Fibroblast of gingiva (primary cell): ENCODE measurements at regions not wholly inside any gene's neighbourhood (a gene's known extent, or its start where the extent isn't known, plus 50 kb on each side); places are given as distances from the start of the nearest gene placed in this dataset.
A peak's percentile ranks its signal among the peaks of the same experiment; 100 is the strongest.

Source experiments
- DNase-seq: peaks from one replicate; pipeline ENCODE4 v3.0.0-alpha.2; 2011; ENCODE audit warnings: low read depth

DNA sequence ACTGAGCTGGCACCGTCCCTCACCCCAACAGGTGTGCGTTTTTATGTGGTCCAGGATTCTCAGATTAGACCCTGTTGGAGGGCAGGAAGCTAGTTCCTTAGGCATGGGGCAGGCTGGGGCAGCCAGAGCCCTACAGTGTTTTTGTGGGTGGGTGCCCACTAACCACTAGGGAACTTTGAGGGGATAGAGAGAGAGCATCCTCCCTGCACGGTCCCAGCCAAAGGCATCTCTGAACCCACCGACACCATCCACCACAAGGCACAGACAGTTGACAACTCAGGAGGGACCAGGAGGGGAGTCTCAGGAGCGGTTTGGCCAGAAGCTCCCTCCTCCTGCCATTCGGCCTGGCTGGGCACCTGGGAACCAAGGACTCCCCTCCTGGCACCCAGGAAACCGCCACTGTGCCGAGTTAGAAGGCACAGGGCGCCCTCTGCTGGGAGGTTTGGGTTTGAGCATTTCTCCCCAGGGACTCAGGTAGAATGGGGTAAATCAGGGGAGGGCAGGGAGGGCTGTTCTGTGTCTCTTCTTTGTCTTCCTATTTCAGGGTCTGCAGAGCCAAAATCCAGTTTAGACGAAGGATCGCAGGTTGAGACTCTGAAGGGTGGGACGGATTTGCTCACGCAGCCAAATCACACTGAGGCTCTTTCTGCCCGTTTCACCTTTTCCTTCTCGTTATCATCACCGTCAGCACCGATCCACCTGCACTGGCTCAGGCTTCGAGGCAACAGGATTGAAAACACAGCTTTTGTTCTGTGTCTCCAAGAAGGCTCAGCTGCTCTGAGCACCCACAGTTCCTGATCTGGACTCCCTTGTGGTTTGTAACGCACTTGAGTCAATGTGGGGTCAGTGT, 84.8 kb upstream of the COL13A1 start:
- no peak for DNase-seq

DNA sequence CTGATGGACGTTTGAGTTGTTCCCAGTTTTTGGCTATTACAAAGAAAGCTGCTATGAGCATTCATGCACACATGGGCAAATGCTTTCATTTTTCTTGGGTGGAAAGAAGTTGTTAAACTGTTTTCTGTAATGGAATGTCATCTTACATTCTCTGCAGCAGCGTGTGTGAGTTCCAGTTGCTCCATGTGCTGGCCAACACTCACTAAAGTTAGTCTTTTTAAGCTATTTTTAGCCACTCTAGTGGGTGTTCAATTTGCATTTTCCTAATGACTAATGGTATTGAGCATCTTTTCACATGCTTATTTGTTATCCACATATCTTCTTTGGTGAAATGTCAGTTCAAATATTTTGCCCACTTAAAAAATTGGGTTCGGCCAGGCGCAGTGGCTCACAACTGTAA, 82.8 kb upstream of the COL13A1 start:
- no peak for DNase-seq

DNA sequence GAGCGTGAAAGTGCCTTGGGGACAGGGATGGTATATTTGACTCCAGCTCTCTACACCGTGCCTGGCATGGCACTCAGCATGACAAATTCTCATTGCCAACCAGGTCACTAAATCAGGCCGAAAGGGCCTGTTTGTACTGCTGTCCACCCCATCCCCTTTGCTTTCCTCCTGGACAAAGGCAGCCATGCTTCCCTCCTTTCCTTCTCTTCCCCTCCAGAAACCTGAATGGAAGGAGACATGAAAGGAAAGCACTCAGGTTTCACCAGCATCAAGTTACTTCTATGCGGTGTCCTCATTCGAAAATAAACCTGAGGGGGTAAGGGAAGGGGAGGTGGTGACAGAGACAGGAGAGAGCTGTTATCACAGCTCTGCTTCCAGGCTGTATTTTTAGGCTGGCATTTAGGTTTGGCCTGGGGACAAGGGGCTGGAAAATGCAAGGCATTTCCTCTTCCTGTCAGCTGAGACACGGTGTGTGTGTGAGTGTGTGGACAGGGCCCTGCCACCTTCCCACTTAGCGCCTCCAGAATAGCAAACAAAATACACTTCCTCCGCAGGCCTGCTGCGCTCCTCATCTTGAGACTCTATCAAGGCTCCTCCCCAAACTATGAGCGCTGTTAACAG, 79.9 kb upstream of the COL13A1 start:
- DNase-seq, result peak; percentile 50

DNA sequence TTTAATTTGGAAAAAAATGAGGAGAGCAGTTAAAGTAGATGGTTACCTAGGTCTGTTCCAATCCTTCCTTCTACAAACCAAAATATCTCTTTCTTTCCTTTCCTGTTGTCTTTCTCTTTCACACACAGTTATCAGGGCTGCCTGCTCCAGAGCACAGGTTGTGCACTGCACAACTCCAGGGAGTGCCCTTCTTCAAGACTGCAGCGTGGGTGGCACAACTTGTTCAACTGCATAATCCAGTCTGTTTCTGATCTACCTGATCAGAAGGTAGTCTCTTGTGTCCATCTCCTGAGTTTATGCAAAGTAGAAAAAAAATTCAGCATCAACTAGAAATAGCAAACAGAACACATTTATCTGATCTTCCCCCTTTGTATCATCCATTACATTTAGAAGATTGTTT, 78.1 kb upstream of the COL13A1 start:
- DNase-seq, result no peak

DNA sequence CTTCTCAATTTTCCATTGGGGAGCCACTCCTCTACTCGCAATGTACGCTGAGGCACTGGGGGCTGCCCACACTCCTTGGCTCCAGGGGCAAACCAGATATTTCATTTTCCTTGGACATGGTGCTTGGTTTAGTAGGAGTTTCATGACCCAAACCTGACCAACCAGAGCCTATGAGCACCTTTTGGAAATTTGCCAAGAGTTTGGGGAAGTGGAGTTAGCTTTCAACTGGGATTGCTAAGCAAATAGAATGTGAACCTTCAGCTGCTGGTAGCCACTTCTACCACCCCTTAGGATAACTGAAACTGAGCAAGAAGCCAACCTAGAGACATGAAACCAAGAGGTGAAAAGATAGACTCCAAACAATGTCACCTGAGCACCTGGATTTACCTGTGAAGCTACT, 74.9 kb upstream of the COL13A1 start:
- DNase-seq, result no peak

DNA sequence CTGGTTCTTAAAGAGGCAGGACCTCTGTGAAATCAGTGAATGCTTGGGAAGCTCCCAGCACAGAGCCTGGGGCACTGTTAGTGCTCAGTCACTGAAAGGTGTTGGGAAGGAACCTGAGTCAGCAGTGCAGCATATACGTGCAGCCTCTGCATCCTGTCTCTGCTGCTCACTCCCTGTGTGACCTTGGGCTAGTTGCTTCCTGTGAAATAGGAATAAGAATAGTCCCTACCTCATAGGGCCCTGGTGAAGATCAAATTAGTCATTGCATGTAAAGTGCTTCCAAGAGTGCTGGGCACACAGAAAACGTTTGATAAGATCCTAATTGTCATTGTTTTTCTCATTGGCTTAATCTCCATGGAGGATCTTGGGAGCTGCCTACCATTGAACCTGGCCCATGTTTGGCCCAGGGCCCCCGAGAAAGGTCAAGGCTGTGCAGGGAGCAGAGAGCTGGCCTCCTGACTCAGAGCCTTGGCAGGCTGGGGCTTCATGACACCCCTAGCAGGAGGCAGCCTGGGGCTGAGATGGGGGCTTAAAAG, 73.3 kb upstream of the COL13A1 start:
- DNase-seq, result no peak

DNA sequence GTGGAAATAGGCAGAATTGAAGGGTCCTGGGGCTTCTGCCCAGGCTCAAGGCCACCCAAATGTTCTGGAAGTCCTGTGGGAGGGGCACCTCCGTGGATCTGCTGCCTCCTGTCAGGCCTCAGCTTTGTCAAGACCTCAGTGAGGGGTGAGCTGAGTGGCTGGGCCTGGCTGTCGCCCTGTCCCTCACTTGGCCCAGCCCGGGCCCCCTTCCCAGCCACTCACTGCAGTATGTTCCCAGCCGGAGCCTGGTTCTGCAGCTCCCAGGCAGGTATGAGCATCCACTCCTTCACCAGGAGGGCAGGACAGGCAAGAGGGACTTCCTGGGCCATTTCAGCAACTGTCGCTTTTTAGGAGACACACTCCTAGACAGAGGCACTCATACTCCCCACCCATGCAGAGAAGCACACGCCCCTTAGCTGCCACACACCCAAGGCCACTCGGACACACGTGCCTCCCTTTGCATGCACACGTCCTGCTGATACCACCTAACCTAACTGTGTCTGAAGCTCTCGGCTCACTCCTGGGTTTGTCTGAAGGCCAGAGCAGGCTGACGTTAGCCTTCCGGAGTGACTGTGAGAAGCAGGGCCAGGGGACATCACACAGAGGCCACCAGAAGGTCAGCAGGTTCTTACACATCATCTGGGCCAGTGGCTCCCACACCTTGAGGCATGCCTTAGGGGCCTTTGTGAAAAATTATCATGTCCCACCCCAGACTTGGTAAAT, 72.2 kb upstream of the COL13A1 start:
- DNase-seq, result no peak

DNA sequence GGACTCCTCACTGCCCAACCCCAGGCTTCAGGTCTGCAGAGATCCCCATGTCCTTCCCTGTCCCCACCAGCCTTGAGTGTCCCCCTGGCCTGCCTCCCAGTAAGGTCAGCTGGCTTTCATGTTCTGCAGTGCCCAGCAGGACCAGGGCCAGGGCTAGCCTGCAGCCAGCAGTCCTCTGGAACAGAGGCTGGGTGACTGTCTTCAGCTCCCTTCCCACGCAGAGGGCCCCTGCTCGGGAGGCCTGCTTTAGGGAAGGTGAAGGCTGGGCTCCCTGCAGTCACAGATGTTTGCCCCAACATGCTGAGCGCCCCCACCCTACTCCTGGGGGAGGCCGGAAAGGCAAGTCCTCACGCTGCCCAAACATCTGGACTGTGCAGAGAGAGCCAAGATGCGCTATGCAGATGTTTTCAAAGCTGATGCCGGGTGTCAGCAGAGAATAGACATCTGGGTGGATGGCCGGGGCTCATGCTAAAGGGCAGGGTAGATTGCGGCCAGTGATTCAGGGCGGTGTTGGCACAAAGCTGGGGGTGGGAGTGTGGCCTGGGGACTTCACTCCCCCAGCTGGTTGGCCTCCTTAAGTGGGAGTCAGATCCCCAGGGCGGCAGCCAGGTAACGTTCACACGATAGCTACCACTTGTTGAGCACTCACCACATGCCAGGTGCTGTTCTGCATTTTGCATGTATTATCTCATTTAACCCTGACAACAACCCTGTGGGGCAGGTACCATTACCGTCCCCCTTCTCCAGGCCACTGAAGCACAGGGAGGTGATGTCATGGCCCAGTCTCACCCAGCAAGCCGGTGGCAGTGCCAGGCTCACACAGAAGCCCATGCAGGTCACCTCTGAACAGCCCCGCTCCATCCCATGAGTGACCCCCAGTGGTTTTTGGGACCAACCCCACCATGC, 71.2 kb upstream of the COL13A1 start:
- peak; percentile 30 for DNase-seq

DNA sequence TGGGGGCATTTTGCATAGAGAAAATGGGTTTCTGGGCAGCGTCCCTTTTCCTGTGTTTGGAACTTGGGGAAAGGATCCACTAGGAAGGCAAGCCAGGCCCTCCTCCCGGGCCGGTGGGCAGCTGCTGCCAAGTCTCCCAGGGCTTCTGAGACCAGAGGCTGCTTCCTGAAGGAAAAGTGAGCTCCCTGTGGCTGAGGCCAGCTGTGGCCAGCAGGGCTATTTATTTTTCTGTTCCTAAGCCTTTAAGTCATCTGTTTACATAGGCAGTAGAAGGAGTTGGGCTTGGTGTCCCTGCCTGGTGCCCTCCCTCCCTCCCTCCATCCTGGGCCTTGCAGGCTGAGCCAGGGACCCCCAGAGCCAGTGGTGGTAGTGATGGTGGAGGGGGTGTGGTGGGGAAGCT, 70.5 kb upstream of the COL13A1 start:
- DNase-seq, result peak; percentile 74

DNA sequence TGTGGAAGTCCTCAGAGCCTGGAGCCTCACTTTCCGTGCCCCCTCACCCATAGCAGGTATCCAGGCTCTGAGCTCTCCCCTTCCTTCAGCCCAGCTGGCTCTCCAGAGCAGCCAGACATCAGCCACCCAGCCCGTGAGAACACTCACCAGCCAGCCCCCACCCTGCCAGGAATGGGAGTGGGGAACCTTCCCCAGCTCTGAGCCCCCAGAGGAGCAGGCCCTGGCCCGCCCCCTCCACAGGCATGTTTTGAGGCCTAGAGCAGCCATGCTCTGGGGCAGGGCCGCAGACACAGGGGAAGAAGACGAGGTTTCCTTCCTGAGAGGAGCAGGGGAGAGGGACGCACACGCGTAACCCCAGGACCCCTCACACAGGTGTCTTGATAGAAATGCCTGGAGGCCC, 70.0 kb upstream of the COL13A1 start:
- DNase-seq, result no peak

DNA sequence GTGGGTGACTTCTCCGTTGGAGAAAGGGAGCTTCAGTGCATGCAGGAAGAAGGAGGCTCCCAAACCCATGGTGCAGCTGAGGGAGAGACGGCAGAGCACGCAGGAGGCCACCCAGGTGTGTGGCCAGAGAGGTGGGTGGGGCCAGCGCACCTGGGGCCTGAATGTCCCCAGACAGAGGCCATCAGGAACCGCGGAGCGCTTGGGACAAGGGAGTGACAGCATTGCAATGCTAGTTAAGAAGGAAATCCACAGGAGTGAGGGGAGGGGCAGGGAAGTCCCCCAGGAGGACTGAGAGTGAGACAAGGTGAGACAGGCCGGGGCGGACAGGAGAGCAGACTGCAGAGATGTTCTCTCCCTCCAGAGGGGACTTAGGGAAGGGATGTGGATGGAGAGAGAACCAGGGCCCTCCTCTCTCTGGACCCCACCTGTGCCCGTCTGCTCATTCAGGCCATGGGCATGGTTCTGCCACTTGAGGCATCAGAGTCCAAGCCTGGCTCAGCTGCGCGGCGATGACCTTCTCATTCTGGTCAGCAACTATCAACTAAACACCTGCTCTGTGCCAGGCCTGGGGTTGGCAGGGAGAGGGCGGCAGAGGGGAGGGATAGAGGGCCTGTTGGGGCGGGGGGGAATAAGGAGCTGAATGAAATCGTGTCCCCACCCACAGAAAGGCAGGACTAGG, 69.4 kb upstream of the COL13A1 start:
- DNase-seq, result no peak

DNA sequence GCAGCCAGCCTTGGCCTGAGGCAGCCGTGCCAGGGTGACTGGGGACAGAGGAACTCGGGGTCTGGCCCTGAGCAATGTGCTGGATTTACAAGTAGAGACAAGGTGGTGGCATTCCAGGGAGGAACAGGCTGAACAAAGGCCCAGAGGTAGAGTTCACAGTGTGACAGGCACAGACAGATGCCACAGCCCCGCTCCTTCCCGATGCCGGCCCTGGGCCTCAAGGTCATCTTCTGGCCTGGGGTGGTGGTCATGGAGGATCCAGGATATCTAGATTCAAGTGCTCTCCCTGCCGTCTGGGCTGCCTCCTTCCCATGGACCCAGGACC, 68.9 kb upstream of the COL13A1 start:
- no peak for DNase-seq

DNA sequence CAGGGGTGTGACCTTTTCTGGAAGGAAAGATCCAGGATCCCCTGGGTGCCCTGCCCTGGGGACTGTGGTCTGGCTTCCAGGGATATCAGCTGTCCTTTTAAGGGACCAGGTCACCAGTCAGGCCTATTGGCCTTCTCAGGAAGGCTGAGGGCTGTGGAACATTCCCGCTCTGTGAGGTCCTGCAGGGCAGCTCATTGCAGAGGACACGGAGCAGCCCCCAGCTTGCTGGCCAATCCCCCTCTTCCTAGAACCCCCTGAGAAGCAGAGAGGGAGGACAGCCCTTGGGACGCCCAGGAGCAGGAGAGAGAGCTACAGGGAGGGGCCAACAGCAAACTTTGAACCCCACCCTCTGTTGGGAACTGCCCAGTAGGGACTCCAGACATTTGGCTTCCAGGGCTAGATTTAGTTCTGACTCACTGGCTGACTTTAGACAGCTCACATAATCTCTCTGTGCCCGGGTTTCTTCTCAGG, 67.9 kb upstream of the COL13A1 start:
- DNase-seq, result no peak

DNA sequence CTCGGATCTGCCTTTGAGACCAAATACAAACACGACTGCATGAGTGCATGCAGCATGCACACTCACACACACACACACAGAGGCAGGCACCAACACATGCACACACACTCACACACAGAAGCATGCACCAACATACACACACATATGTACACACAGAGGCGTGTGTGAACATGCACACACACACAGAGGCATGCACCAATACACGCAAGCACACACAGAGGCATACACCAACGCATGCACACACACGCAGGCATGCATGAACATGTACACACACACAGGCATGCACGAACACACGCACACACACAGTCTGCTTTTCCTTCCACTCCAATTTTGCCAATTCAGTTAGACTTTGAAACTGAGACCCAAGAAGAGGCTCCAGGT, 67.3 kb upstream of the COL13A1 start:
- DNase-seq, result no peak

DNA sequence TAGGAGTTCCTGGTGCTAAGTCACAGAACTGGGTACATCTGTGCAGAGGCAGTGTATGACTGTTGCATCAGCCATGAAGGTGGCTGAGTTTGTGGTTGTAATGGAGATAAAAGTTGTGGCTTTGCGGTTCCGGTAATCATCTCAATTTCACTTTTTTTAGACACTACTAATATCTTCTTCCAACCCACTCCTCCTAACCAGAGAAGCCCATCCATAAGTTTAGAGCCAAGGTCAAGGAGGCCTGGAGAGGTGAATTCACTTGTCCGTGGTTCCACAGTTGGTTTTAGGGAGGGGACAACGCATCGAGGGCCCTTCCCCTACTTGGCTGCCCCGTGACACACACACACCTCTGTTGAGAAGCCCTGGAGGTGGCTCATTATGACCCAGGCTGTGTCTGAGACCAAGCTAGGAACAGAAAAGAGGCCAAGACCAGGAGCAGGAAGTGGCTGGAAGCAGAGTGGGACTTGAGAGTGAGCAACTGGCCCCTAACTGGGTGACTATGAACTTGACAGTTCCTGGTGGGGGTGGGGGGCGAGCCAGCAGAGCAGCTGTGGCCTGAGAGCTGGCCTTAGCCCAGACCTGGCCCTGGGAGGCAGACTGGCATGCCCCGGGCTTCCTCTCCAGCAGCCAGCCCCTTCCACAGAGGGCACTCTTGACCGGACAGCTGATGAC, 66.8 kb upstream of the COL13A1 start:
- no peak for DNase-seq

DNA sequence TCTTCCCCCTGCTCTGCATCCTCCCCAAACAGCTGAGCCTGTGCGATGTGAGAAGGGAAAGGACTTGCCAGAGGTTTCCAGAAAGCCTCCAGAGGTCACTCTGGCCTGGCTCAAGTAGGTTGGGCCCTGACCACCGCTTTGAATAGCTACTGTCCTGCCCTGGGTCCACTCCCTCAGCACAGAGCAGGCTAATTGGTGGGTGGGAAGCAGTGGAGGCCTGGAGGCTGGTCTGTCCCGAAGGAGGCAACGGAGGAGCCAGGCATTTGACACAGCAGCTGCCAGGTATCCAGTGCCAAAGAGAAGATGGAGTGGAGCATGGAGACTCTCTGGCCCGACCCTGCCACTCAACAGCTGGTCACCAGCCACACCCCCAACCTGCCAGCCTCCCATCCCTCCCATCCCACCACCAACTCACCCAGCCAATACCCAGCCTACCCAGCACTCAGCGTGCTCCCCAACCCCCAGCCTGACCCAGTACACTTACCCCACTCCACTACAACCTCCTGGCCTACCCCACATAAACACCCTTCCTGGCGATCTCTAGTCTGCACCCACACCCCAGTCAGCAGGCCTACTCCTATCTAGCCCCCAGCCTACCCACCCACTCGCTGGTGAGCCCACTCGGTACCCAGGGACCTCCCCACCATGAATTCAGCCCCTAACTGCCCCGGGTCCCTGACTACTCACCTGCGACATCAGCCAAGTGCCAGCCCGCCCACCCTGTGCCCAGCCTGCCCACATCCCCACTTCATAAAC, 64.6 kb upstream of the COL13A1 start:
- DNase-seq, result no peak

DNA sequence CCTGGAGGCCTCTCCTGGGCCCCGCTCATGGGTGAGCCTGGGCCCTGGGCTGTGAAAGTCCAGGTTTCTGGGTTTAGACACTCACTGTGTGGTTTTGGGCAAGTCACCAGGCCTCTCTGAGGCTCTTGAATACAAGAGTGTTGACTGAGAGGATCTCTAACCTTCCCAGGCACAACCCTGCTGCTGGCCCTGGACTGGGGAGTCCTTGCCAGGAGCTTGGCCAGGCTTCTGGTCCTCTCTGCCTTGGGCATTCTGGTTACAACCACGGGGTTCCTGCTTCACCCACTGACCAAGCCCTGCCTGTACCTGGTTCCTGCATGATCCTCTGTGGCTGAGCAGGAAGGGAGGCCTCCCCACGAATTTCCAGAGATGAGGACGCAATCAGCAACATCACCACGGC, 63.6 kb upstream of the COL13A1 start:
- DNase-seq, result no peak

DNA sequence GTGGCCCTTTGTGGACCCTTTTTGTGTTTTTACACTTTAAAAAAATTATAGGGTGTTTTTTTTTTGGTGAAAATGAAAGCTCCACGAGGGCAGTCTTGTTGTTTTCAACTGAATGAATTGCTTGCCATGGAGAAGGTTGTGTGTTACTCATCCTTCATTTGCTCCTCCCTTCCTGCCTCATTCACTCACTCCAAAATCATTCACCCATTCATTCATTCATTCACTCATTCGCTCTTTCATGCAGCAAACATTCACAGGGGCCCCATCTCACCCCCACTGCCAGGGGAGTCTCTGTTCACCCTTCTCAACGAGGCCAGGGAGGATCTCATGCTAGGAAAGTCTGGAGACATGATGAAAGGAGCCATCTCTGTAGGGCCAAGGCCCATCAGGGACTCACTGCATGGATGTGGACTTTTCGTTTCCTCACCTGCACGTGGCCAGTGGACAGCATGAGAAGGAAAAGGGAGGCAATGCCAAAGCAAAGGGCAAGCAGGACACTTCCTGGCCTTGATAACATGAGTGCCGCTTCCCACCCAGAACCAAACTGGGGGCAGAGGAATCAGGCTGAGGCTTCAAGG, 62.8 kb upstream of the COL13A1 start:
- DNase-seq, result no peak

DNA sequence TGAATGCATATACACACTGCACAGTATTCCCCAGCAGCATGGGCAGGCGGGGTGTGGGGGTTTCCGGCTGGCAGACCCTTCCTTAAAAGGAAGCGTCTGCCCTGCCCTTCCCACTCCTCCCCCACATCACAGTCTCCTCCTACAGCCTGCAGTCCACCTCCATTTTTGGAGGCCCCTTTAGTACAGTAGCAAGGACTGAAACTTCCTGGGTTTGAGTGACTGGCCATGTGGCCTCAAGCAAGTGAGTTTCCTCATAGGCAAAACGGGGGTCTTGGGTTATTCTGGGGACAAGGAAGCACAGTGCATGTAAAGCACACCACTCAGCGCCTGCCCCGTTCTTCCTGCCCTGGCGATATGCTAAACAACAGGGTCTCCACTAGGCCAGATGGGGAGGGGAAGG, 62.1 kb upstream of the COL13A1 start:
- DNase-seq, result no peak

DNA sequence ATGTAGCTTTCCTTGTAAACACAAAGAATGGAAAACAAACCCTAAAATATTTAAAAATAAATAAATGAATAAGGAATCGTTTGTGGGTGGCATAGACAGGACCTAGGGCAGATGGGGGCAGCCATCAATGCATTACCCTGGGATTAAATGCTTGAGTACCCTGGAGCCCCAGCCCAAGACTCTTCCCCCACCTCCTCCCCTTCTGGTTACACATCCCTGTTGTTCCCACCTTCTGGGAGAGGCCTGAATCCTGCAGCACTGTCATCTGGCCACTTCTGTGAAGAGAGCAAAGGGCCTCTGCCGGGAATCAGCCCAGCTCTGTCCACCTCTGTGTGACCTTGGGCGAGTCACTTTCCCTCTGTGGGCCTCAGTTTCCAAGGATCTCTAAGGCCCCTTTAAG, 61.6 kb upstream of the COL13A1 start:
- DNase-seq, result no peak
